ENCODE measurements at regions not wholly inside any gene's neighbourhood (a gene's known extent, or its start where the extent isn't known, plus 50 kb on each side); places are given as distances from the start of the nearest gene placed in this dataset.

DNA sequence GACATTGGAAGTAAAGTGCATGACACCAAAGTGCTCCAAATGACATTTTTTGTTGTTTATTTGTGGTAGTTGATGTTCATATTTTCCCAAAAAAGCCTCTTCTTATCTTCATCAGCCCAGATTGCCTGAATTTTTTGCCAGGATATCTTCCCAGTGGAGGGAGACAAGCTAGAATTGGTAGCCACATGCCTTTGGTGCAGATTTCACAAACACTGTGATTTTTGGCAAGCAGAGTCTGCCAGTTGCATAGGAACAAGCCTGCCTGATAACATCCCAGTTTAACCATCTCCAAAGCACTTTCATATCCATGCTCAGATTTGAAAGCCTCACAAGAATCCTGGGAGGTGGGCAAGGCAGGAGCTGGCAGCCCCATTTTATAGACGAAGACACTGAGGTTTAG is 102.3 kb upstream of the SYT13 start:
- TF ChIP-seq, protein P1, sequence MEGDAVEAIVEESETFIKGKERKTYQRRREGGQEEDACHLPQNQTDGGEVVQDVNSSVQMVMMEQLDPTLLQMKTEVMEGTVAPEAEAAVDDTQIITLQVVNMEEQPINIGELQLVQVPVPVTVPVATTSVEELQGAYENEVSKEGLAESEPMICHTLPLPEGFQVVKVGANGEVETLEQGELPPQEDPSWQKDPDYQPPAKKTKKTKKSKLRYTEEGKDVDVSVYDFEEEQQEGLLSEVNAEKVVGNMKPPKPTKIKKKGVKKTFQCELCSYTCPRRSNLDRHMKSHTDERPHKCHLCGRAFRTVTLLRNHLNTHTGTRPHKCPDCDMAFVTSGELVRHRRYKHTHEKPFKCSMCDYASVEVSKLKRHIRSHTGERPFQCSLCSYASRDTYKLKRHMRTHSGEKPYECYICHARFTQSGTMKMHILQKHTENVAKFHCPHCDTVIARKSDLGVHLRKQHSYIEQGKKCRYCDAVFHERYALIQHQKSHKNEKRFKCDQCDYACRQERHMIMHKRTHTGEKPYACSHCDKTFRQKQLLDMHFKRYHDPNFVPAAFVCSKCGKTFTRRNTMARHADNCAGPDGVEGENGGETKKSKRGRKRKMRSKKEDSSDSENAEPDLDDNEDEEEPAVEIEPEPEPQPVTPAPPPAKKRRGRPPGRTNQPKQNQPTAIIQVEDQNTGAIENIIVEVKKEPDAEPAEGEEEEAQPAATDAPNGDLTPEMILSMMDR (IDR thresholded peaks at IDR 0.05; ENCODE audit: low read depth, low read length) = no peak
- TF ChIP-seq EZH2phosphoT487 (IDR thresholded peaks at IDR 0.05; ENCODE audit: low read depth) = no peak

All from OCI-LY3 (cell line).